ENCODE measurements at regions not wholly inside any gene's neighbourhood (a gene's known extent, or its start where the extent isn't known, plus 50 kb on each side); places are given as distances from the start of the nearest gene placed in this dataset.

DNA sequence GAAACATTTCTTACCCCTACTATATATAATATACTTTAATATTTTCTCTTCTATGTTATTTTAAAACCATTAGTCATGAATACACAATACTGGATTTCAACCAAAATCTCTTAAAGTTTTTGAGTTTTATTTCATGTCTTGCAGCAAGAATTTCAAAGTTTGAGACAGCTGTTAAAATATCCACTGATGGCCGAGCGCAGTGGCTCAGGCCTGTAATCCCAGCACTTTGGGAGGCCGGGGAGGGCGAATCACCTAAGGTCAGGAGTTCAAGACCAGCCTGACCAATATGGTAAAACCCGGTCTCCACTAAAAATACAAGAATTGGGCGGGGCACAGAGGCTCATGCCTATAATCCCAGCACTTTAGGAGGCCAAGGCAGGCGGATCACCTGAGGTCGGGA lies 59.7 kb upstream of the DAPK1 start:
- TF ChIP-seq, protein P1, sequence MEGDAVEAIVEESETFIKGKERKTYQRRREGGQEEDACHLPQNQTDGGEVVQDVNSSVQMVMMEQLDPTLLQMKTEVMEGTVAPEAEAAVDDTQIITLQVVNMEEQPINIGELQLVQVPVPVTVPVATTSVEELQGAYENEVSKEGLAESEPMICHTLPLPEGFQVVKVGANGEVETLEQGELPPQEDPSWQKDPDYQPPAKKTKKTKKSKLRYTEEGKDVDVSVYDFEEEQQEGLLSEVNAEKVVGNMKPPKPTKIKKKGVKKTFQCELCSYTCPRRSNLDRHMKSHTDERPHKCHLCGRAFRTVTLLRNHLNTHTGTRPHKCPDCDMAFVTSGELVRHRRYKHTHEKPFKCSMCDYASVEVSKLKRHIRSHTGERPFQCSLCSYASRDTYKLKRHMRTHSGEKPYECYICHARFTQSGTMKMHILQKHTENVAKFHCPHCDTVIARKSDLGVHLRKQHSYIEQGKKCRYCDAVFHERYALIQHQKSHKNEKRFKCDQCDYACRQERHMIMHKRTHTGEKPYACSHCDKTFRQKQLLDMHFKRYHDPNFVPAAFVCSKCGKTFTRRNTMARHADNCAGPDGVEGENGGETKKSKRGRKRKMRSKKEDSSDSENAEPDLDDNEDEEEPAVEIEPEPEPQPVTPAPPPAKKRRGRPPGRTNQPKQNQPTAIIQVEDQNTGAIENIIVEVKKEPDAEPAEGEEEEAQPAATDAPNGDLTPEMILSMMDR (IDR thresholded peaks at IDR 0.05), result no peak
- no peak for TF ChIP-seq POLR2A (IDR thresholded peaks at IDR 0.05)

All from stomach (tissue), 4 donors.